ENCODE measurements at regions not wholly inside any gene's neighbourhood (a gene's known extent, or its start where the extent isn't known, plus 50 kb on each side); places are given as distances from the start of the nearest gene placed in this dataset.

- H3K4me3 ChIP-seq, result no peak overlapping the region
- no peak overlapping the region for H3K4me2 ChIP-seq
- H3K27me3 ChIP-seq, result no peaks in the 10 kb centered on the region
- no peak overlapping the region for H3K27ac ChIP-seq
- no peak overlapping the region for H3K9ac ChIP-seq
- no peaks in the 10 kb centered on the region for H3K36me3 ChIP-seq
- H3K4me1 ChIP-seq, result peaks cover 0 to 6% (median 0%) of the 10 kb centered on the region in 10 experiments; a peak in 3 of 20 replicates
- H3K9me3 ChIP-seq (replicated peaks in 1 of 11), result peaks cover 0 to 7% (median 0%) of the 10 kb centered on the region in 11 experiments; a peak in 2 of 22 replicates
- no peaks in the 10 kb centered on the region for H4K20me1 ChIP-seq
- no peak for TF ChIP-seq Cebpa-rat (IDR thresholded peaks at IDR 0.05)
These were observed 137.0 kb upstream of the CRBN start for GRCh38 chr3:3316521-3316920.

- no peak overlapping the region for H3K4me3 ChIP-seq
These were observed 136.4 kb upstream of the CRBN start for GRCh38 chr3:3315846-3316245.

GRCh38 chr3:3309887-3310286 is 130.4 kb upstream of the CRBN start:
- H3K4me1 ChIP-seq, result peaks cover 0 to 42% (median 22%) of the 10 kb centered on the region in 10 experiments; a peak in 16 of 20 replicates
- H3K27me3 ChIP-seq, result no peaks in the 10 kb centered on the region
- H3K9ac ChIP-seq, result no peak overlapping the region
- no peaks in the 10 kb centered on the region for H4K20me1 ChIP-seq
- no peaks in the 10 kb centered on the region for H3K9me3 ChIP-seq (replicated peaks in 1 of 11)
- H3K36me3 ChIP-seq, result no peaks in the 10 kb centered on the region
- no peak overlapping the region for H3K27ac ChIP-seq
- H3K4me2 ChIP-seq, result peak overlapping the region in 1 of 11 experiments; percentile 4; a peak in 2 of 22 replicates
- H3K4me3 ChIP-seq, result no peak overlapping the region
- TF ChIP-seq Cebpa-rat (IDR thresholded peaks at IDR 0.05), result no peak

More at GRCh38 chr3:3315846-3316245, 136.4 kb upstream of the CRBN start:
- H3K9ac ChIP-seq, result no peak overlapping the region
- no peak for TF ChIP-seq Cebpa-rat (IDR thresholded peaks at IDR 0.05)
- H4K20me1 ChIP-seq, result no peaks in the 10 kb centered on the region
- H3K4me2 ChIP-seq, result no peak overlapping the region
- no peaks in the 10 kb centered on the region for H3K36me3 ChIP-seq
- H3K9me3 ChIP-seq (replicated peaks in 1 of 11), result peaks cover 0 to 7% (median 0%) of the 10 kb centered on the region in 11 experiments; a peak in 2 of 22 replicates
- H3K27ac ChIP-seq, result no peak overlapping the region
- peaks cover 0 to 6% (median 0%) of the 10 kb centered on the region in 10 experiments; a peak in 3 of 20 replicates for H3K4me1 ChIP-seq
- no peaks in the 10 kb centered on the region for H3K27me3 ChIP-seq

- no peaks in the 10 kb centered on the region for H3K27me3 ChIP-seq
- TF ChIP-seq Cebpa-rat (IDR thresholded peaks at IDR 0.05), result no peak
- H4K20me1 ChIP-seq, result no peaks in the 10 kb centered on the region
- peaks cover 0 to 42% (median 22%) of the 10 kb centered on the region in 10 experiments; a peak in 16 of 20 replicates for H3K4me1 ChIP-seq
- H3K9ac ChIP-seq, result no peak overlapping the region
- H3K4me2 ChIP-seq, result no peak overlapping the region; a peak in 2 of 22 replicates
- no peaks in the 10 kb centered on the region for H3K9me3 ChIP-seq (replicated peaks in 1 of 11)
- no peak overlapping the region for H3K4me3 ChIP-seq
- H3K27ac ChIP-seq, result no peak overlapping the region
- H3K36me3 ChIP-seq, result no peaks in the 10 kb centered on the region
These were observed 129.3 kb upstream of the CRBN start for GRCh38 chr3:3308809-3309208.

- H3K4me2 ChIP-seq, result peak overlapping the region in 10 of 11 experiments; percentile 7 to 77 (median 60); a peak in 18 of 22 replicates
These were observed 128.0 kb upstream of the CRBN start for GRCh38 chr3:3307491-3307890.

GRCh38 chr3:3305841-3306240 is 126.3 kb upstream of the CRBN start:
- Histone ChIP-seq H3K4me2 (peak overlapping the region in 5 of 11 experiments; percentile 58 to 77 (median 72); a peak in 6 of 22 replicates), H3K36me3 (no peaks in the 10 kb centered on the region), H3K27me3 (no peaks in the 10 kb centered on the region), H3K4me3 (no peak overlapping the region), H3K4me1 (peaks cover 0 to 39% (median 22%) of the 10 kb centered on the region in 10 experiments; a peak in 16 of 20 replicates), H3K9ac (no peak overlapping the region), H3K9me3 (replicated peaks in 1 of 11) (no peaks in the 10 kb centered on the region; a peak in 2 of 22 replicates), H4K20me1 (no peaks in the 10 kb centered on the region), H3K27ac (no peak overlapping the region)
- TF ChIP-seq Cebpa-rat (IDR thresholded peaks at IDR 0.05), result no peak

More at GRCh38 chr3:3307491-3307890, 128.0 kb upstream of the CRBN start:
- H3K4me1 ChIP-seq, result peaks cover 0 to 42% (median 22%) of the 10 kb centered on the region in 10 experiments; a peak in 16 of 20 replicates
- no peak for TF ChIP-seq Cebpa-rat (IDR thresholded peaks at IDR 0.05)
- H3K36me3 ChIP-seq, result no peaks in the 10 kb centered on the region
- no peak overlapping the region; a peak in 1 of 22 replicates for H3K9ac ChIP-seq
- H3K4me3 ChIP-seq, result no peak overlapping the region
- no peaks in the 10 kb centered on the region for H4K20me1 ChIP-seq
- no peaks in the 10 kb centered on the region for H3K27me3 ChIP-seq
- no peaks in the 10 kb centered on the region; a peak in 2 of 22 replicates for H3K9me3 ChIP-seq (replicated peaks in 1 of 11)
- H3K27ac ChIP-seq, result peak overlapping the region in 4 of 11 experiments; percentile 16 to 41 (median 29); a peak in 6 of 22 replicates

- H3K27ac ChIP-seq, result no peak overlapping the region
- no peak for TF ChIP-seq Cebpa-rat (IDR thresholded peaks at IDR 0.05)
- peaks cover 0 to 36% (median 22%) of the 10 kb centered on the region in 10 experiments; a peak in 16 of 20 replicates for H3K4me1 ChIP-seq
- H3K9me3 ChIP-seq (replicated peaks in 1 of 11), result no peaks in the 10 kb centered on the region; a peak in 2 of 22 replicates
- H3K36me3 ChIP-seq, result no peaks in the 10 kb centered on the region
- H3K4me3 ChIP-seq, result no peak overlapping the region
- no peaks in the 10 kb centered on the region for H3K27me3 ChIP-seq
- H3K4me2 ChIP-seq, result peak overlapping the region in 2 of 11 experiments; percentile 4 to 17; a peak in 1 of 22 replicates
- H3K9ac ChIP-seq, result no peak overlapping the region
- no peaks in the 10 kb centered on the region for H4K20me1 ChIP-seq
These were observed 125.6 kb upstream of the CRBN start for GRCh38 chr3:3305084-3305483.

- no peaks in the 10 kb centered on the region for H3K36me3 ChIP-seq
- no peak overlapping the region for H3K4me2 ChIP-seq
- no peaks in the 10 kb centered on the region; a peak in 2 of 22 replicates for H3K9me3 ChIP-seq (replicated peaks in 1 of 11)
- no peaks in the 10 kb centered on the region for H3K27me3 ChIP-seq
- H3K9ac ChIP-seq, result no peak overlapping the region
- no peak for TF ChIP-seq Cebpa-rat (IDR thresholded peaks at IDR 0.05)
- peaks cover 0 to 34% (median 22%) of the 10 kb centered on the region in 10 experiments; a peak in 16 of 20 replicates for H3K4me1 ChIP-seq
- H3K27ac ChIP-seq, result no peak overlapping the region
- H3K4me3 ChIP-seq, result no peak overlapping the region
- no peaks in the 10 kb centered on the region for H4K20me1 ChIP-seq
These were observed 124.1 kb upstream of the CRBN start for GRCh38 chr3:3303636-3304035.

GRCh38 chr3:3302964-3303363 is 123.5 kb upstream of the CRBN start:
- Histone ChIP-seq H3K9me3 (replicated peaks in 1 of 11) (no peaks in the 10 kb centered on the region; a peak in 2 of 22 replicates), H3K27me3 (no peaks in the 10 kb centered on the region), H3K4me2 (no peak overlapping the region), H4K20me1 (no peaks in the 10 kb centered on the region), H3K27ac (no peak overlapping the region), H3K36me3 (no peaks in the 10 kb centered on the region), H3K4me1 (peaks cover 0 to 29% (median 18%) of the 10 kb centered on the region in 10 experiments; a peak in 16 of 20 replicates), H3K4me3 (no peak overlapping the region), H3K9ac (no peak overlapping the region)
- no peak for TF ChIP-seq Cebpa-rat (IDR thresholded peaks at IDR 0.05)

- Histone ChIP-seq H3K27me3 (no peaks in the 10 kb centered on the region), H4K20me1 (no peaks in the 10 kb centered on the region), H3K9ac (no peak overlapping the region), H3K4me3 (no peak overlapping the region), H3K27ac (no peak overlapping the region), H3K4me2 (no peak overlapping the region; a peak in 1 of 22 replicates), H3K9me3 (replicated peaks in 1 of 11) (no peaks in the 10 kb centered on the region; a peak in 2 of 22 replicates), H3K36me3 (no peaks in the 10 kb centered on the region), H3K4me1 (peaks cover 6 to 27% (median 18%) of the 10 kb centered on the region in 10 experiments; a peak in 18 of 20 replicates)
- no peak for TF ChIP-seq Cebpa-rat (IDR thresholded peaks at IDR 0.05)
These were observed 122.0 kb upstream of the CRBN start for GRCh38 chr3:3301476-3301875.
